ENCODE measurements at regions not wholly inside any gene's neighbourhood (a gene's known extent, or its start where the extent isn't known, plus 50 kb on each side); places are given as distances from the start of the nearest gene placed in this dataset.
"Not testable (repeated sequence)": the region's sequence is repeated elsewhere in the genome, so short reads cannot be mapped to it uniquely, and the experiment has no call there.

DNA sequence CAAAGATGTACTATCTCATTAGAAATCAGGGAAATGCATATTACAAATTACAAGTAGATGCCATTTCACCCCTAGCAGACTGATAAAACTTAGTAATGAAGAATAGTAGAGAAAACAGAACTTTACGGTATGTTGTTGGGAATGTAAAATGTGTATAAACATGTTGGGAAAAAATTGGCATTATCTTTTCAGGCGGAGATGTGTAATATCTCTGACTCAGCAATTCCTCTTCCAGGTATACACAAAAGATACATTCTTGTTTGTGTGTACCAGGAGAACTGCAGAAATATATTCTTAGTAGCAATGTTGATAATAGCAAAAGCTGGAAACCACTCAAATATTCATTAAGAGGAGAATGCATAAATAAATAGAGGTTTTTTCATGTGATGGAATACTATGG, 204.5 kb downstream of the LPIN1 start:
- no peak for DNase-seq (ENCODE audit: low read depth in 4 of 4, low spot score in 1 of 4)

DNA sequence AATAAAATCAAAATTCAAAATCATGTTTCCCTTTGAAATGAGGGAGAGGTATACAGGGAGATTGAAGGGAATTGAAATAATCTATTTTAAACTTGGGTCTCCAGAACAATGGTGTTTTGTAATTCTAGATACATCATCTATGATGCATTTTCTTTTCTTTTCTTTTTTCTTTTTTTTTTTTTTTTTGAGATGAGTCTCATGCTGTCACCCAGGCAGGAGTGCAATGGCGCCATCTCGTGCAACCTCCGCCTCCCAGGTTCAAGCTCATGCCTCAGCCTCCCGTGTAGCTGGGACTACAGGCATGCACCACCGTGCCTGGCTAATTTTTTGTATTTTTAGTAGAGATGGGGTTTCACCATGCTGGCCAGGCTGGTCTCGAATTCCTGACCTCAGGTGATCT, 205.1 kb downstream of the LPIN1 start:
- not testable (repeated sequence) for DNase-seq (ENCODE audit: low read depth in 4 of 4, low spot score in 1 of 4)

DNA sequence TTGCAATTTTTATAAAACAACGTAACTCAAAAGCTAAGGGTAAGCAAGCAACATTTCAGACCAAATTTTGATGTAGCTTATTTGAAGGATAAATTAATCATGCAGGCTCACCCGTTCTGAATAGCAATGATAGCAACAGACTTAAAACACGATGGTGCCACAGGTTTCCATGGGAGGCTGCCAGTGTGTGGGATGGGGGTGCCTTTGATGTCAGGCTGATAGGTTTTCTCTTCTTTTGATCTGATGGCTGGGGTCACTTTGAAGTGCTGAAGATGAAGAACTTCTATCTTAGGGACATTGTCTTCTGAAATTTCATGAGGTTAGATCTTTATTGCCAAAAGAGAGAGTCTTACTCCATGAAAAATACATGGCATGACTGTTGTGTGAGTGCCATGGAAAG, 206.8 kb downstream of the LPIN1 start:
- DNase-seq (ENCODE audit: low read depth in 4 of 4, low spot score in 1 of 4) = no peak

GRCh38 chr2:11955314-11955713, 208.9 kb downstream of the LPIN1 start:
- no peak for DNase-seq (ENCODE audit: low read depth in 4 of 4, low spot score in 1 of 4)

DNA sequence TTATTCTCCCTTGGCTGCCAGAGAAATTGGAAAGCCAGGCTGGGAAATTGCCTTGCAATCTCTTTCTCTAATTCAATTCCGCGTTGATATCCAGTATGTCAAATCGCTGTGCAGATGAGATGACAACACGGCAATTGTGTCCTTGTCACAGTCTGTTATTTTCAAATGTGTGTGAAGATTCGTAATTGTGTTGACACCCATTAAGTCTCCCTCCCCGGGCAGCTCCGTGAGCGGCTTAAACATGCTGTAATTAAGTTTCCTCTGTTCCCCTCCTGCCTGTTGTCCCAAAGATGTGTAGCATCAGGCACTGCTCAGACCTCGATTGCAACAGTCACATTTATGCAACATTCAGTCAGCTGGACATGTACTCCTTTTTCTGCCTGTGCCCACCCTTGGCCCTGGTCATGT, 209.5 kb downstream of the LPIN1 start:
- DNase-seq (ENCODE audit: low read depth in 4 of 4, low spot score in 1 of 4) = no peak

- DNase-seq (ENCODE audit: low read depth in 4 of 4, low spot score in 1 of 4) = no peak
Measured at GRCh38 chr2:11962707-11963328, 216.4 kb downstream of the LPIN1 start.

DNA sequence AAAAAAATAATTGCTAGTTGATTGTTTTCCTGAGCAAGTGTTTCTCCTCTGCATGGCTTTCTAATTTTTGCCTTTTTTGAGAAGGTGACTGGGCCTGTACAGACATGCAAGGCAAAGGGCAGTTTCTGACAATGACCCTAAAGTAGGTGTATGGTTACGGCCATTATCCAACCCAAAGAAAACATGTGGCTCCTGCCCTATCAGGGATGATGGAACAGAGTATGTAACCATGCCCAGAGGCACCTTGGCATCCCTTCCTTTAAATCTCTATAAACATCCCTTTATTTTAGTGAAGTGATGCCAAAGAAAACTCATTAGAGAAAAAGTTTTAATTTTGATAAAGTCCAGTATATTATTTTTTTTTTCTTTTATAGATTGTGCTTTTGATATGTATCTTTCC, 217.5 kb downstream of the LPIN1 start:
- no peak for DNase-seq (ENCODE audit: low read depth in 4 of 4, low spot score in 1 of 4)

DNA sequence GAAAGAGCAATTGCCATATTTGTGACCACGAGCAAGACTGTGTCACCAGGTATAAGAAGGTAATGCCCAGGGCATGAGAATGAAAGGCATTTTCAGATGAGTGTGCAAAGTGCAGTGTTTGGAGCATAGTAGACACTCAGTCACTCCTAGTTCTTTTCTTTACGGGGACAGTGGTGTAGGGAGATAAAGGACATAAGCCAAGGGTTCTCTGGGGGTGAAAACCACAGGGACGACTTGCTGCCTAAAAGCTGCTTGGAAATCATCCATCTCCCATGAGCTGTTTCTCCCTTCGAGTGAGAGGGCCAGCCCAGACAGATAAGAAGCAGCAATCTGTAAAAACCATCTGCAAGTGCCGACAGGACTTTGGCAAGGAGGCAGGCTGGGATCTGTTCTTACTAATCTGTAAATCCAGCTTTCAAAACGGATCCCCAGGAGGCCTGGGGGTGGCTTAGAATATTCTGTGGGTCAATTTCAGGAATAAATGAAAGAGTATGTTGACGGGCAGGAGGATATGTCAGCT, 221.6 kb downstream of the LPIN1 start:
- DNase-seq (ENCODE audit: low read depth in 4 of 4, low spot score in 1 of 4) = no peak

- no peak for DNase-seq (ENCODE audit: low read depth in 4 of 4, low spot score in 1 of 4)
Measured at GRCh38 chr2:11968521-11968920, 222.1 kb downstream of the LPIN1 start.

DNA sequence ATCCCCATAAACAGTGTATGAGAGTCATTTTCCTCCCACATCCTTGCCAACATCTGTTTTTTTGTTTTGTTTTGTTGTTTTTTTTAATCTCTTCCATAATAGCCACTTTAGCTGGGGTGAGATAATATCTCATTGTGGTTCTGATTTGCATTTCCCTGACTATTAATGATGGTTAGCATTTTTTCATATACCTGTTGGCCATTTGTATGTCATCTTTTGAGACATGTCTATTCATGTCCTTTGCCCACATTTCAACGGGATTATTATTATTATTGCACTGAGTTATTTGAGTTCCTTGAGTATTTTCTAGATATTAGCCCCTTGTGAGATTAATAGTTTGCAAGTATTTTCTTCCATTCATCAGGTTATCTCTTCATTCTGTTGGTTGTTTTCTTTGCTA, 223.3 kb downstream of the LPIN1 start:
- no peak for DNase-seq (ENCODE audit: low read depth in 4 of 4, low spot score in 1 of 4)

DNA sequence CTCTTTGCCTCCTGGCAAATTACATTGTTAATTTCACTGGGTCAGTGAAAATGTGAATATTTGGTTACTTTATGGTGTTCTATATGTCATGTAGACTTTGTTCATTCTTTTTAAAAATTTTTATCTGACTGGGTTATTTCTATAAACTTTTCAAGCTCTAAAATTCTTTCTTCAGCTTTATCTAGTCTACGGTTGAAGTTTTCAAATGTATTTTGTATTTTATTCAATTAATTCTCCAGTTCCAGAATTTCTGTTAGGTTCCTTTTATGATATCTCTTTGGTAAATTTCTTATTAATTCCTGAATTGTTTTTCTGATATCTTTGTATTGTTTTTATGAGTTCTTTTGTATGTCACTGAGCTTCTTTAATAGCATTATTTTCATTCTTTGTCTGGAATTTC, 228.1 kb downstream of the LPIN1 start:
- no peak for DNase-seq (ENCODE audit: low read depth in 4 of 4, low spot score in 1 of 4)

DNA sequence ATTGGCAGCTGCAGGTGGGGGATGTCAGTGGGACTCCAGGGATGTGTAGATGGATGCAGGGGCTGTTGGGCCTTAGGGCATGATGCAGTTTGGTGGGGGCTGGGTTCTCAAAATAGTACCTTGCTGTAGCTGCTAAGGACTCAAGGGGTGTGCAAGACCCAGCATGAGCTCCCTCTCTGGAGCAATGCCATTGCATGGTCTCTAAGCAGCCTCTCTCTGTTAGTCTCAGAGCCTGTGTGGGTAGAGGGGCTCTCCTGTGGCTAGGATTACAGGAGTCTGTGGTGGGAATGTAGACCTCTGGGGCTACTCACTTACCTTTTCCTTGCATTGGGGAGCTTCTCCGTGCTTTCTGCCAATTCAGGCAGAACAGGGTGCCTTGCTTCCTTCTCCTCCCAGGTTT, 228.9 kb downstream of the LPIN1 start:
- no peak for DNase-seq (ENCODE audit: low read depth in 4 of 4, low spot score in 1 of 4)

DNA sequence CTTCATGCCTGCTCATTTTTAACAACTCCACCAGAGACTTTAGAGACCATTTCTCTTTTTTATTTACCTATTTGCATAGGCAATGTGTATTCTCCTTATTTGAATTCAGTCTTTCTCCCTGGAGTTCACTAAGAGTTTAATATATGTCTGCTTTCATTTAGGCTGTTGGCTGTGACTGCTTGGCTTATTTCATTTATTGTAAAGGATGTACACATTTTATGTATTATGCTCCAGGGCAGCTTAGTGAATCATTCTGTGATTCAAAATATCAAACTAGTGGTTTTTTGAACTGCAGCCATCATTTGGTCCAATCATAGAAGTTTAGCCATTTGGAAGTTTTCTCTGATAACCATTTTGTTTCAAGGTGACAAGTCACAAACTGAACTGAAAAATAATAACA, 229.6 kb downstream of the LPIN1 start:
- DNase-seq (ENCODE audit: low read depth in 4 of 4, low spot score in 1 of 4) = no peak

- DNase-seq (ENCODE audit: low read depth in 4 of 4, low spot score in 1 of 4) = no peak
Measured at GRCh38 chr2:11977766-11978524, 231.5 kb downstream of the LPIN1 start.

- DNase-seq (ENCODE audit: low read depth in 4 of 4, low spot score in 1 of 4) = no peak
Measured at GRCh38 chr2:11980809-11981208, 234.4 kb downstream of the LPIN1 start.

GRCh38 chr2:11983401-11983800, 237.0 kb downstream of the LPIN1 start:
- DNase-seq (ENCODE audit: low read depth in 4 of 4, low spot score in 1 of 4) = no peak

GRCh38 chr2:11983870-11984269, 237.4 kb downstream of the LPIN1 start:
- DNase-seq (ENCODE audit: low read depth in 4 of 4, low spot score in 1 of 4) = no peak

- no peak for DNase-seq (ENCODE audit: low read depth in 4 of 4, low spot score in 1 of 4)
Measured at GRCh38 chr2:11984316-11985158, 238.1 kb downstream of the LPIN1 start.

DNA sequence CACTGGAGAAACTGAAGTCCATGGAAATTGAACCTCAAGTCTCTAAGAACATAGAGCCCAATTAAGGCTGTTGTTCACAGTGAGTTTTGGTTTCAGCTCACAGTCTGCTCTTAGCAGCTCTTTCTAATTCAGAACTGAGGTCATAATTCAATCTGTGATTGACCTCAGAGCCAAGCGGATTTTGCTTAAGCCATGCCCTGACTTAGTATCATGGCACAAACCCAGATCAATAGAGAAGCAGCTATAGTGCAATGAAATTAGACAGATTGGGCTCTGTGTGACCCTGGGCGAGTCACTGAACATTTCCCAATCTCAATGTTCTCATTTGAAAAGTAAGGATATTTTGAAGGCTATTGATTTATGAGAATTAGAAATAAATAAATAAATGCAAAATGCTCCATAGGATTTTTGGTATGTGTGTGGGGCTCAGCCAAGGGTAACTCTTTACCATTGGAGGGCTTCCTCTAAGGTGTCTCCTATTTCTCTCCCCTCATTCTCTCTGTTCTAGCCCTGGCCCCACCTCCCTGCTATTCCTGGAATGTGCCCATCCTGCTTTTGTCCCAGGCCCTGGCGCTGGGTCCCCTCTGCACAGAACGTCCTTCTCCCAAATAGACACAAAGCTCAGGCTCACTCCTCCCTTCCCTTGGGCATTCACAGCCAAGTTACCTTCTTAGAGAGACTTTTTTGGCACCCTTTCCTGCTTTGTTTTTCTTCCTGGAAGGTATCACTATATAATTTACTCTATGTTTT, 239.6 kb downstream of the LPIN1 start:
- no peak for DNase-seq (ENCODE audit: low read depth in 4 of 4, low spot score in 1 of 4)

DNA sequence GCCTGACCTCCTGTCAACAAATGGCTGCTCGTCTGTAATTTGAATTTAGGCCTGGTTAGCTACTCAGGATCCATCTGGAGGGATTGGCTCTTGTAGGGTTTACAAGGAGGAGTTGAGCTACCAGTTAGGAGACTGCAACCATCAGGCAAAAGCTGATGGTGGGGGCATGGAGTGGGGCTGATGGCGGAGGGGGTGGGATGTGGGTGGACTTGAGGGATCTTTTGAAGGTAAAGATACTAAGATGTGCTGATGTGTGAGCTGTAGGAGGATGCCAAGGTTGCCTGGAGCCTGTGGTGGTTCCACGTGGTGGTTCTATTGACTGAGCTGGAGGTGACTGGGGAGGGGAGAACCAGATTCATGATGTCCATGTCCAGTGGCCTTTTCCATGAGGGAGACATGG, 240.7 kb downstream of the LPIN1 start:
- DNase-seq (ENCODE audit: low read depth in 4 of 4, low spot score in 1 of 4) = no peak

GRCh38 chr2:11988691-11989353, 242.4 kb downstream of the LPIN1 start:
- no peak for DNase-seq (ENCODE audit: low read depth in 4 of 4, low spot score in 1 of 4)

All from stimulated activated CD4-positive, alpha-beta T cell treated with anti-CD3 and anti-CD28 coated beads, Interleukin-1b, Interleukin-23, amount 100 ng/mL, for 24 hours (primary cell).